HUES48 (cell line): ENCODE measurements at regions not wholly inside any gene's neighbourhood (a gene's known extent, or its start where the extent isn't known, plus 50 kb on each side); places are given as distances from the start of the nearest gene placed in this dataset.

Source experiments
- H3K27ac ChIP-seq: one replicate; pipeline ENCODE4 v1.7.0; 2013; ENCODE audit warnings: low read depth, low read length, inconsistent platforms
- H3K27me3 ChIP-seq: 2 replicates; pipeline ENCODE4 v1.6.1; 2013; ENCODE audit warnings: mild to moderate bottlenecking, low read length; ENCODE audit not compliant: control insufficient read depth, insufficient read depth
- H3K36me3 ChIP-seq: 2 replicates; pipeline ENCODE4 v1.6.1; 2013; ENCODE audit warnings: low read length; ENCODE audit not compliant: control insufficient read depth, insufficient read depth
- H3K4me1 ChIP-seq: 2 replicates; pipeline ENCODE4 v1.6.1; 2013; ENCODE audit warnings: mild to moderate bottlenecking, low read length; ENCODE audit not compliant: control insufficient read depth, insufficient read depth
- H3K4me3 ChIP-seq: 2 replicates; pipeline ENCODE4 v1.5.1; 2013; ENCODE audit warnings: mild to moderate bottlenecking, low read depth, low read length
- H3K9ac ChIP-seq: 2 replicates; pipeline ENCODE4 v1.6.1; 2013; ENCODE audit warnings: mild to moderate bottlenecking, low read depth, low read length, moderate library complexity
- H3K9me3 ChIP-seq: 2 replicates; pipeline ENCODE4 v1.6.1; 2013; ENCODE audit warnings: low read length; ENCODE audit not compliant: control insufficient read depth, insufficient read depth

GRCh38 chr2:43057026-43057741 lies 169.2 kb downstream of the ZFP36L2 start:
- Histone ChIP-seq H3K9me3 (0 out of 2 replicates have a peak, but pooled peaks cover 3% of the 10 kb centered on the region), H3K27ac (no peak overlapping the region), H3K27me3 (no peaks in the 10 kb centered on the region), H3K4me3 (no peak overlapping the region), H3K9ac (no peak overlapping the region), H3K36me3 (no peaks in the 10 kb centered on the region), H3K4me1 (peaks cover 15% of the 10 kb centered on the region)

- Histone ChIP-seq H3K4me3 (no peak overlapping the region), H3K9ac (no peak overlapping the region), H3K4me1 (peaks cover 15% of the 10 kb centered on the region), H3K9me3 (no peaks in the 10 kb centered on the region), H3K27me3 (no peaks in the 10 kb centered on the region), H3K27ac (no peak overlapping the region), H3K36me3 (no peaks in the 10 kb centered on the region)
These were observed 170.4 kb downstream of the ZFP36L2 start for GRCh38 chr2:43055985-43056384.

GRCh38 chr2:43055086-43055912 lies 171.1 kb downstream of the ZFP36L2 start:
- Histone ChIP-seq H3K36me3 (no peaks in the 10 kb centered on the region), H3K4me3 (no peak overlapping the region), H3K9me3 (no peaks in the 10 kb centered on the region), H3K27ac (no peak overlapping the region), H3K4me1 (peaks cover 15% of the 10 kb centered on the region), H3K27me3 (no peaks in the 10 kb centered on the region), H3K9ac (no peak overlapping the region)

GRCh38 chr2:43054367-43054766 lies 172.0 kb downstream of the ZFP36L2 start:
- Histone ChIP-seq H3K4me1 (peaks cover 15% of the 10 kb centered on the region), H3K9ac (no peak overlapping the region), H3K9me3 (no peaks in the 10 kb centered on the region), H3K4me3 (no peak overlapping the region), H3K36me3 (no peaks in the 10 kb centered on the region), H3K27me3 (no peaks in the 10 kb centered on the region), H3K27ac (no peak overlapping the region)

- Histone ChIP-seq H3K27me3 (no peaks in the 10 kb centered on the region), H3K4me3 (no peak overlapping the region), H3K9ac (no peak overlapping the region), H3K9me3 (no peaks in the 10 kb centered on the region), H3K4me1 (peaks cover 7% of the 10 kb centered on the region; the same call in 1 of the 2 replicates), H3K36me3 (no peaks in the 10 kb centered on the region), H3K27ac (no peak overlapping the region)
These were observed 173.5 kb downstream of the ZFP36L2 start for GRCh38 chr2:43052944-43053306.

GRCh38 chr2:43052204-43052943 lies 174.0 kb downstream of the ZFP36L2 start:
- H3K27ac ChIP-seq = no peak overlapping the region
- no peaks in the 10 kb centered on the region for H3K9me3 ChIP-seq
- H3K36me3 ChIP-seq = no peaks in the 10 kb centered on the region
- no peak overlapping the region for H3K9ac ChIP-seq
- H3K27me3 ChIP-seq = no peaks in the 10 kb centered on the region
- no peak overlapping the region for H3K4me3 ChIP-seq
- 0 out of 2 replicates have a peak, but pooled peaks cover 1% of the 10 kb centered on the region for H3K4me1 ChIP-seq

- no peaks in the 10 kb centered on the region for H3K27me3 ChIP-seq
- H3K4me1 ChIP-seq = peaks cover 6% of the 10 kb centered on the region; the same call in 1 of the 2 replicates
- H3K4me3 ChIP-seq = no peak overlapping the region
- H3K9ac ChIP-seq = no peak overlapping the region
- no peaks in the 10 kb centered on the region for H3K36me3 ChIP-seq
- no peak overlapping the region for H3K27ac ChIP-seq
- H3K9me3 ChIP-seq = no peaks in the 10 kb centered on the region
These were observed 175.1 kb downstream of the ZFP36L2 start for GRCh38 chr2:43051338-43051737.

GRCh38 chr2:43050866-43051265 lies 175.5 kb downstream of the ZFP36L2 start:
- Histone ChIP-seq H3K36me3 (no peaks in the 10 kb centered on the region), H3K4me1 (peaks cover 6% of the 10 kb centered on the region; the same call in 1 of the 2 replicates), H3K4me3 (no peak overlapping the region), H3K9ac (no peak overlapping the region), H3K27me3 (no peaks in the 10 kb centered on the region), H3K9me3 (no peaks in the 10 kb centered on the region), H3K27ac (no peak overlapping the region)

- Histone ChIP-seq H3K36me3 (no peaks in the 10 kb centered on the region), H3K4me1 (peaks cover 6% of the 10 kb centered on the region; the same call in 1 of the 2 replicates), H3K4me3 (no peak overlapping the region), H3K27ac (no peak overlapping the region), H3K27me3 (no peaks in the 10 kb centered on the region), H3K9ac (no peak overlapping the region), H3K9me3 (no peaks in the 10 kb centered on the region)
These were observed 176.3 kb downstream of the ZFP36L2 start for GRCh38 chr2:43049836-43050801.

GRCh38 chr2:43047187-43047780 lies 179.1 kb downstream of the ZFP36L2 start:
- Histone ChIP-seq H3K27me3 (no peaks in the 10 kb centered on the region), H3K9ac (no peak overlapping the region), H3K27ac (no peak overlapping the region), H3K4me1 (peaks cover 8% of the 10 kb centered on the region), H3K4me3 (no peak overlapping the region), H3K9me3 (no peaks in the 10 kb centered on the region), H3K36me3 (no peaks in the 10 kb centered on the region)
